IMR-90 (cell line): ENCODE measurements at regions not wholly inside any gene's neighbourhood (a gene's known extent, or its start where the extent isn't known, plus 50 kb on each side); places are given as distances from the start of the nearest gene placed in this dataset.
A peak's percentile ranks its signal among the peaks of the same experiment; 100 is the strongest.
"Not testable (repeated sequence)": the region's sequence is repeated elsewhere in the genome, so short reads cannot be mapped to it uniquely, and the experiment has no call there.

Experiments
- ATAC-seq: fragments of 200-7000 bp; cut with Tn5 transposase; 2 replicates; pipeline ENCODE4 v1.9.1; 2020; ENCODE audit warnings: low read depth, mild to moderate bottlenecking, moderate library complexity
- BruUV-seq: library from RNA; stranded (reverse); fragments of 400-500 nt; replicated peaks from 2 replicates; lab custom pipeline; 2021; lab: Mats Ljungman, UMichigan
- CTCF ChIA-PET: fragments of 300-600 bp; formaldehyde crosslinking; extraction: SDS; loops from one replicate; lab custom pipeline; 2021; ENCODE audit warnings: antibody characterized with exemption; lab: Yijun Ruan, JAX
- POLR2A ChIA-PET: fragments of 300-600 bp; sonication (Branson Sonifier 250); formaldehyde crosslinking; loops from one replicate; lab custom pipeline; 2022; ENCODE audit warnings: antibody characterized with exemption; ENCODE audit not compliant: unreplicated experiment; lab: Charles Lee
- DNase-seq: peaks from one replicate; pipeline ENCODE4 v3.0.0; 2013
- H2AFZ ChIP-seq: replicated peaks from 2 replicates; pipeline ENCODE3; 2013; ENCODE audit warnings: low read length, mild to moderate bottlenecking; ENCODE audit not compliant: poor library complexity
- H2AK5ac ChIP-seq: 2 replicates; pipeline ENCODE4 v1.6.1; 2013; ENCODE audit warnings: low read depth, low read length, inconsistent platforms
- H2AK9ac ChIP-seq: replicated peaks from 2 replicates; pipeline ENCODE3; 2013; ENCODE audit warnings: mild to moderate bottlenecking, low read depth, low read length, moderate library complexity; ENCODE audit not compliant: poor library complexity
- H2BK120ac ChIP-seq: 2 replicates; pipeline ENCODE4 v1.6.1; 2013; ENCODE audit warnings: low read depth, low read length, inconsistent platforms
- H2BK15ac ChIP-seq: 3 replicates; pipeline ENCODE4 v1.6.1; 2013; ENCODE audit warnings: low read depth, low read length, inconsistent platforms
- H2BK20ac ChIP-seq: 2 replicates; pipeline ENCODE4 v1.6.1; 2013; ENCODE audit warnings: low read depth, mild to moderate bottlenecking, inconsistent platforms, low read length, moderate library complexity
- H2BK5ac ChIP-seq: 2 replicates; pipeline ENCODE4 v1.6.1; 2013; ENCODE audit warnings: mild to moderate bottlenecking, low read depth, low read length, inconsistent platforms; ENCODE audit not compliant: poor library complexity, severe bottlenecking
- H3K14ac ChIP-seq: replicated peaks from 2 replicates; pipeline ENCODE4 v1.6.1; 2013; ENCODE audit warnings: low read depth, low read length, inconsistent platforms
- H3K18ac ChIP-seq: 2 replicates; pipeline ENCODE4 v1.6.1; 2013; ENCODE audit warnings: low read depth, low read length, control low read depth
- H3K23ac ChIP-seq: 2 replicates; pipeline ENCODE4 v1.6.1; 2013; ENCODE audit warnings: low read depth, low read length, inconsistent platforms
- H3K27ac ChIP-seq: 2 replicates; pipeline ENCODE4 v1.5.1; 2013; ENCODE audit warnings: mild to moderate bottlenecking, control low read depth, low read length; ENCODE audit not compliant: insufficient read depth
- H3K27me3 ChIP-seq: 2 replicates; pipeline ENCODE4 v1.6.1; 2013; ENCODE audit warnings: low read length; ENCODE audit not compliant: control insufficient read depth, insufficient read depth
- H3K36me3 ChIP-seq: 2 replicates; pipeline ENCODE4 v1.6.1; 2013; ENCODE audit warnings: low read length, mixed read lengths; ENCODE audit not compliant: control insufficient read depth, insufficient read depth
- H3K4ac ChIP-seq: 2 replicates; pipeline ENCODE4 v1.6.1; 2013; ENCODE audit warnings: low read depth, low read length, inconsistent platforms
- H3K4me1 ChIP-seq: 2 replicates; pipeline ENCODE4 v1.6.1; 2013; ENCODE audit warnings: low read length, mixed read lengths; ENCODE audit not compliant: control insufficient read depth, insufficient read depth
- H3K4me2 ChIP-seq: 2 replicates; pipeline ENCODE4 v1.6.1; 2013; ENCODE audit warnings: low read depth, mild to moderate bottlenecking, control low read depth, low read length, moderate library complexity
- H3K4me3 ChIP-seq: 2 replicates; pipeline ENCODE4 v1.5.1; 2013; ENCODE audit warnings: low read depth, mild to moderate bottlenecking, control low read depth, low read length, moderate library complexity; ENCODE audit not compliant: insufficient read depth
- H3K56ac ChIP-seq: 2 replicates; pipeline ENCODE4 v1.6.1; 2013; ENCODE audit warnings: low read length, inconsistent platforms; ENCODE audit not compliant: insufficient read depth; ENCODE audit errors: extremely low read depth
- H3K79me1 ChIP-seq, 2 experiments: 2 replicates each; pipeline ENCODE4 v1.6.1; 2013; ENCODE audit warnings: low read length in 2 of 2, inconsistent platforms in 1 of 2, low read depth in 1 of 2
- H3K9ac ChIP-seq: 2 replicates; pipeline ENCODE4 v1.6.1; 2013; ENCODE audit warnings: low read depth, low read length, control low read depth
- H3K9me1 ChIP-seq: 2 replicates; pipeline ENCODE4 v1.6.1; 2013; ENCODE audit warnings: low read length, inconsistent platforms; ENCODE audit not compliant: insufficient read depth
- H3K9me3 ChIP-seq: 2 replicates; pipeline ENCODE4 v1.6.1; 2013; ENCODE audit warnings: low read length; ENCODE audit not compliant: control insufficient read depth, insufficient read depth
- H4K20me1 ChIP-seq: 2 replicates; pipeline ENCODE4 v1.6.1; 2013; ENCODE audit warnings: low read length, inconsistent platforms; ENCODE audit not compliant: insufficient read depth
- H4K5ac ChIP-seq: 2 replicates; pipeline ENCODE4 v1.6.1; 2013; ENCODE audit warnings: mild to moderate bottlenecking, low read depth, low read length, control low read depth
- H4K8ac ChIP-seq, 2 experiments: 2 replicates each; pipeline ENCODE4 v1.6.1; 2013; ENCODE audit warnings: low read depth in 2 of 2, low read length in 2 of 2, control low read depth in 1 of 2, inconsistent platforms in 1 of 2
- H4K91ac ChIP-seq: 2 replicates; pipeline ENCODE4 v1.6.1; 2013; ENCODE audit warnings: low read depth, low read length, inconsistent platforms; ENCODE audit not compliant: insufficient read depth
- WGBS, 2 experiments: methylation state at CpG; one replicate each; pipeline versions ENCODE4 v1.1.5 to v1.1.7; 2013; ENCODE audit warnings: missing lambda C conversion rate in 2 of 2; ENCODE audit not compliant: insufficient read length in 1 of 2; ENCODE audit errors: extremely low coverage in 2 of 2; 5-methylcytosine and 5-hydroxymethylcytosine counted together
- dilution Hi-C: fragments of 300-500 bp; cut with HindIII; formaldehyde crosslinking; loops from one replicate; pipeline ENCODE4 v1.14.3; 2018; ENCODE audit warnings: low sequenced_read_pairs; ENCODE audit not compliant: unreplicated experiment
- in situ Hi-C: fragments of 300-500 bp; cut with MboI; formaldehyde crosslinking; loops from 3 replicates; pipeline ENCODE4 v1.14.3; 2019; ENCODE audit warnings: low sequenced_read_pairs, inconsistent platforms, mixed read lengths
- intact Hi-C: fragments of 100-400 bp; cut with micrococcal nuclease; formaldehyde crosslinking; loops from 2 replicates; pipeline ENCODE4 v1.10.0; 2022

GRCh38 chr7:101728873-101729240 is 88.6 kb upstream of the CUX1 start:
- H2BK15ac ChIP-seq, H3K36me3 ChIP-seq, H3K9me3 ChIP-seq, H3K27me3 ChIP-seq, H4K20me1 ChIP-seq, in situ Hi-C loops, H3K4me3 ChIP-seq, dilution Hi-C loops, H3K4me1 ChIP-seq, ATAC-seq, H3K4me2 ChIP-seq, intact Hi-C loops, H2AFZ ChIP-seq, H3K23ac ChIP-seq, H3K9ac ChIP-seq, H3K9me1 ChIP-seq, H2AK9ac ChIP-seq, H3K56ac ChIP-seq, H3K79me1 ChIP-seq, H3K14ac ChIP-seq, BruUV-seq, DNase-seq: not testable (repeated sequence)
- Histone ChIP-seq H4K8ac (peak overlapping the region in 1 of 2 experiments; percentile 60; a peak in 1 of 4 replicates), H2BK120ac (peak overlapping the region; percentile 78; the same call in 1 of the 2 replicates), H4K91ac (0 out of 2 replicates have a peak overlapping the region, but pooled peaks have one; percentile 53), H3K4ac (0 out of 2 replicates have a peak overlapping the region, but pooled peaks have one; percentile 34), H3K27ac (peak overlapping the region; percentile 82), H4K5ac (peak overlapping the region; percentile 62), H2BK5ac (peak overlapping the region; percentile 79), H3K18ac (peak overlapping the region; percentile 67), H2BK20ac (peak overlapping the region; percentile 78; the same call in 1 of the 2 replicates), H2AK5ac (0 out of 2 replicates have a peak overlapping the region, but pooled peaks have one; percentile 13)
- ChIA-PET POLR2A (interaction anchor here (0.6 kb wide), 1 partner anchor 99 kb away, joined by 7 read pairs; no protein-coding TSS in a partner anchor), CTCF (interaction anchor here (0.6 to 3.6 kb wide), 2 partner anchors 15 to 64 kb away, joined by 5 to 11 read pairs; no protein-coding TSS in a partner anchor)
- WGBS, 2 experiments, result 50% methylated on average over 1 of the region's 6 CpGs; no CpG with 5 or more reads in 1 of the 2 experiments
